Right lung (tissue), 2 donors: ENCODE measurements at regions not wholly inside any gene's neighbourhood (a gene's known extent, or its start where the extent isn't known, plus 50 kb on each side); places are given as distances from the start of the nearest gene placed in this dataset.
A peak's percentile ranks its signal among the peaks of the same experiment; 100 is the strongest.
"Not testable (repeated sequence)": the region's sequence is repeated elsewhere in the genome, so short reads cannot be mapped to it uniquely, and the experiment has no call there.

Experiments
- DNase-seq, 2 donors: peaks; one replicate each; pipeline ENCODE4 v3.0.0-alpha.2; 2013

DNA sequence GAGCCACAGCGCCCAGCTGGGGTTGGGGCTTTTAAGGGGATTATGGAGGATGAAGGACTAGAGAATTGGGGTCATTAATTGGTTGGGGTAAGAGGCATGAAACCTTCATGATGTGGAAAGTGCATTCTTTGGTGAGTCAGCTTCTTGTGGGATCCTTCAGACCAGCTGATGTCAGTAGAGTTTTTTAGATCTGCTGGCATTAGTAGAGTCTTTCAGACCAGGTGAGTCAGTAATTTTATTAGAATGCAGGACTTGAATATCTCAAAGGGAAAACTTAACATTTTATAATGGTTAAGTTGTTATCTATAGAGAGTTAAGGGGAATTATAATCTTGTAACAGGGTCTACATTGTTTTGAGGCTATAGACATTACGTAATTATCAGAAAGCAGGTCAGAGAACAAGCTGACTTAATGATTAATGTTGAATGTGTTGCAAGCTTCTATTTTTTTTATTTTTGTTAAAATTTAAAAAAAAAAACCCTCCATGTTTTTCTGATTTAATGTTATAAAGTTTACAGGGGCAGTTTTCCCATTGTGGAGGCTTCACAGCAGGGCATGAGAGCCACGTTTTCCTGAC, 160.9 kb upstream of the FMN2 start:
- DNase-seq = no peak

DNA sequence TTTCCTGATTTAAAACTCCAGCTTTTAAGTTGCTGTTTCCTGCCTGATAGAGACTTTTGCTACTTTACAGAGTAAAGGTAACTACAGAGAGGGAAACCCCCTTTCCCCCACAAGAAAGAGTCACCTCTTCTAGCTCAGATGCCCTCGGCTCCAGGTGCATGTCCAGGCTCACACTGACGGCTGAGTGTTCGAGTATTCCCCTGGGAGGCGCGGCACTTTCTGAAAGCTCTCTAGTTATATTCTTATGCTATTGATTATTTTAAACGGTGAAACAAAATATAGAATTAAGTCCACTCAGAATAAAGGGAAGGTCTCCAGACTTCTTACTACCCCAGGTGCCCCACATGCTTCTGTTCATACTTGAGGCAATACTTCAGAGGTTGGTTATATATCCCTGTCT, 160.3 kb upstream of the FMN2 start:
- no peak for DNase-seq

DNA sequence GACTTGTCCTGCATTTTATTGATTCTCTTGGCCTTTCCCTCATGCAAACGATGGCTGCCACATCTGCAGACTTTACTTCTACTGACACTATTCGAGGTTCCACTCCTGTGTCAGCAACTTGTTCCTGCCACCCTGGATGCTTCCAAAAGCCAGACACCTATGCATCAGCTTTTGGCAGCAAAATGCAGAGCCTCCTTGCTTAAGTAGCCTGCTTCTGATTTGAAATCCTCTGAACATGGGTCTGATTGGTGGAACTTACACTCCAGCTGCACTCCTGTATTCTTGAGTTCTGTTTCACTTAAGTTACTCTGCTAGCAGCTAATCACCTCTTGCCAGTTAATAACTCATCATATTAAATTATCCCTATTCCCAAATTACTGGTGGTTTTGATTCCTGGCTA, 152.1 kb upstream of the FMN2 start:
- no peak for DNase-seq

DNA sequence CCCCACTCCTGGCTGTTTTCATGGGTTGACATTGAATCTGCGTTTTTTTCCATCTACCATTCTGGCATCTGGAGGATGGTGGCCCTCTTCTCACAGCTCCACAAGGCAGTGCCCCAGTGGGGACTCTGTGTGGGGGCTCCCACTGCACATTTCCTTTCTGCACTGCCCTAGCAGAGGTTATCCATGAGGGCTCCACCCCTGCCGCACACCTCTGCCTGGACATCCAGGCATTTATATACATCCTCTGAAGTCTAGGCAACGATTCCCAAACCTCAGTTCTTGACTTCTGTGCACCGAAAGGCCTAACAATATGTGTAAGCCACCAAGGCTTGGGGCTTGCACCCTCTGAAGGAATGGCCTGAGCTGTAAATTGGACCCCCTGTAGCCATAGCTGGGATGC, 147.9 kb upstream of the FMN2 start:
- no peak for DNase-seq

DNA sequence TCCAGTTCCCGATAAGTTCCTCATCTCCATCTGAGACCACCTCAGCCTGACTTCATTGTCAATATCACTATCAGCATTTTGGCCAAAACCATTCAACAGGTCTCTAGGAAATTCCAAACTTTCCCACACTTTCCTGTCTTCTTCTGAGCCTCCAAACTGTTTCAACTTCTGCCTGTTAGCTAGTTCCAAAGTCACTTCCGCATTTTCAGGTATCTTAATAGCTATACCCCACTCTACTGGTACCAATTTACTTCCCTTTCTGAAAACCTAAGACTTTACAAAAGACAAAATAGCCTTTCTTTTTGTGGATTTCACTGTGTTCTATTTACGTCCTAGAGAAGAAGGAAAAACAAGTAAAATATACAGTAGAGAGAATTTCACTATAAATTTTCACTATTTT, 147.0 kb upstream of the FMN2 start:
- DNase-seq = no peak

DNA sequence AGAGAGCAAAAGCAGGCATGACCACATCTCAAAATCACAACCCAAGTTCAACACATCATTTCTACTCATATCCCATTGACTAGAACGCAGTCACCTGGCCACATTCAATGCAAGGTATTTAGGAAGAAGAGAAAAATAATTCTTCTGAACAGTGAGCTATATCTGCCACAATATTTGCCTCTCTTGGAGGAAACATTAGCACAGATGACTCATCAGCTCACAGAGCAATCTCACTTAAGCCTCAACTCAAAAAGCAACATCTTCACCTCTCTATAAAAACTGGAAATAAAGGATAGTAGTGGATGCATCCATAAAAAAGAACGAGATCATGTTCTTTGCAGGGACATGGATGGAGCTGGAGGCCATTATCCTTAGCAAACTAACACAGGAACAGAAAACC, 143.9 kb upstream of the FMN2 start:
- no peak for DNase-seq

DNA sequence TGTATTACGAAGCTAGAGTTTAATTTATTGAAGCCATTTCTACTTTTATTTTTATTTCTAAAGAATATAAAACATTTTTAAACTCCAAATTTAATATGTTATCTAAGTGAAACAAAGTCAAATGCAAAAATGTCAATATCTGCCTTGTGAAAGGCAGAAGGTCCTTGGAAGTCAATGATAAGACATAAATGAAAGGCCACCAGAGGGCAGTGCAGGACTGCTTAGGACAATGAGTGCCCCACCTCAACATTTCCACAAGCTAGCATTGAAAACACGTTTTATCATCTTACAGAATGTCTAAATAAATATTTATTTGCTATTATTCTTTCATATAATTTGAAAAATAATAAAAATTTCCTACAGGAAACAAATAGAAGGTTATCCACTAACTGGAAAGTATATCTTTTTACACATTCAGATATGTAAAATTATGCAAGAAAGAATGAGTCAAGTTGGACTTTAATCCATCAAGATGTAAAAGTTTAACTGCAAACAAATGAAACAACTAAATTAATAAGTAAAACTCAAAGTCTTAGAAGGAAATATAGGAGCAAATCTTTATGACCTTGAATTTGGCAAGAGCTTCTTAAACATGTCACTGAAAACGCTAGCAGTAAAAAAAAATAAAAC, 140.1 kb upstream of the FMN2 start:
- peak; percentile 41 to 56 for DNase-seq

DNA sequence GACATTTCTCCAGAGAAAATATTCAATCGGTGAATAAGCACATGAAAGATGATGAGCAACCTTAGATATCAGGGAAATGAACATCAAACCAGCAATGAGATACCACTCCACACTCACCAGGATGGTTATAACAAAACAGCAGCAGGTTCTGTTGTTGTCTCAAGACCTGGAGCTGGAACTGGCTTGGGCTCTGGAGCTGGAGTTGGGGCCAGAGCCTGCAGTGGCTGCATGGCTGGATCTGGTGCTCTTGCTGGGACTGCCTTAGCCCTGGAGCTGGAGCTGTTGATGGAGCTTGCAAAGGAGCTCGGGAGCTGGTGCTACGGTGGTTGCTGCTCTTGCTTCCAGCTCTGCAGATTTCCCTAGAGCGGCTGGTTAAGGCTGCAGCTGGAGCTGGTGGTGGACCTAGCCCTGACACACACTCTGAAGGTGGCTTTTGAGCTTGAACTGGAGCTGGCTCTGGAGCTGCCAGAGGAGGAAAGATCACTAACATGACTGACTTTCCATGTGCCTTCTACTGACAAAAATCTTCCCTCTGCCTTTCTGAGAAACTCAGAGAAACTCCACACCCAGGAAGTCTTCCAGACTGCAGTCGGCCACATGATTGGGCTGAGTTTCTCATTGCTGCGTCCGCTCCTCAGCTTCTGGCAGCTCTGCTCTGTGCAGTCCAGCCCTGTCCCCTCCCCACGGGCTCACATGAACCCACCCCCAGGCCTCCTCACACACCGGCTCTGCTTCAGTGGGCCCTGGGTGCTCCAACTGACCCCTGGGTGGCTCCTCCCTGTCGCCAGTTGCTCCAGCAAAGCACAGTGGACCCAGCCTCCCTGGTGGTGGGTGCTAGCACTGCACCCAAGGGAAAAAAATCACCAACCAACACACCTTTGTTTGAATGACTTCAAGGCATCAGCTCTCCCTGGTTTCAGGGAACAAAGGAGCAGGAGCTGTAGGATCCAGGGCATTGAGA, 139.1 kb upstream of the FMN2 start:
- DNase-seq = no peak

DNA sequence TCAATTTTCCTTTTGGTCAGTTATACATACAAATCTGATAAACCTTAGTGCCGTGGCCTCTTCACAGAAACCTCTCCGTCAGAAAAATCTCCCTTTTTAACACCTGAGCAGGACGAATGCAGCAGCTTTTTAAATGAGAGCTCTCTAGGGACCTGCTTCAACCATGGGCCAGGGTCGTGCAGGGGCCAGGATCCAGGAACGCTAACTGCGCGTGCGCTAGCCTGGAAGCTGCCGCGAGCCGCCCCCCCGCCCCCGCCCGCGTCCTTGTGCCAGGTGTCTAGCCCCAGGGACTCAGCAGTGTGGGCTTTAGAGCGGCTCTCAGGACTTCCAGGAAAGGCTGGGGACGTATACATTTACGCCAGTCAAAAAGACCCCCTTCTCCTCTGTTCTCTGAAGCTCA, 136.8 kb upstream of the FMN2 start:
- DNase-seq = no peak

DNA sequence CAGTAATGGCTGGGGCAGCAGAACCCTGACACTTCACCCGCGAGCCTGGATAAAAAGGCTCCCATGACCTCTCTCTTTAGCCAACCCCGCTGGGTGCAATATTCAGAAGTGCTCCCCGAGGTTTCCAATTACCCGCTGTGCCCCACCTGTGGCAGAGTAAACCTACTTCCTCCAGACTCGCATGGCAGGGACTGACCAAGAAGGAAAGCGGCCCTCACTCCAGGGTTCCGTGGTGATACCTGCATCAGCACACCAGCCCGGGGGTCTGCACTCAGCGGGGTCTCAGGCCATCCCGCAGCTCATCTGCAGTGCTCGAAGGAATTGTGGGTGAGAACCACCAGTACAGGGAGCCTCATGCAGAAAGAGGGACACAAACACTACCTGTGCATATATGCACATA, 136.3 kb upstream of the FMN2 start:
- no peak for DNase-seq

DNA sequence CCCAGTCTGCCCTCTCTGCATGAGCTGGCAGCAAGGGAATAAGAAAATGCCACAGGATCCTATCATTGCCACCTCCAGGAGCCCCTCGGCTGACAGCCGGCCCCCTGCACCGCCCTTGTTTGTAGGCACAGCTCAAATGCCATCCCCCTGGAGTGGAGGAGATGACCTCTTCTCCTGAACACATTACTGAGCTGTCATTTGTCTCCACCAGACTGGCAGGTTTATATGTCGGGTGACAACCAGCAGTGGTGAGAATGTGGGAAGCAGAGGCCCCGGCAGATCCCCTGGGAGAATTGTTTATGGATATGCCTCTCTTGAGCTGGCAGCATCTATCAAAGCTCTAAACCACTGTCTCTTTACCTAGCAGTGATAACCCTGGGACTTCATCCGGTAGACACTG, 135.4 kb upstream of the FMN2 start:
- no peak for DNase-seq

DNA sequence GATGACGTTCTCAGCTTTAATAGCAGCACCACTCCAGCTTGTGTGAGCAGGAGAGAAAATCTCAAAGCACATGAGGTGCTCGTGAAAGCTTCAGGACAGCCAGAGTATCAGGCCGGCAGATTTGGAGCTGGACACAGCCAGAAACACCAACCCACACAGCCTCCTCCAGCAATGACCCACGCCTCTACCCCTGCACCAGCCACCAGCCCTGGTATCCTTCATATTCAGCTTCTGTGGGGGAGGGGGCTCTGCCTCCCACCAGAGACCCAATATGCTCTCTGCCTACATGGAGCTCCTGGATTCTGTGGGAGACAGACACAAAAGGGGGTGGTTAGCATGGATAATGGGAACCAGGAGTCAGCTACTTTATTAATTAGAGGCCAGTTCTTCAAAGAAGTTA, 133.6 kb upstream of the FMN2 start:
- DNase-seq = no peak

DNA sequence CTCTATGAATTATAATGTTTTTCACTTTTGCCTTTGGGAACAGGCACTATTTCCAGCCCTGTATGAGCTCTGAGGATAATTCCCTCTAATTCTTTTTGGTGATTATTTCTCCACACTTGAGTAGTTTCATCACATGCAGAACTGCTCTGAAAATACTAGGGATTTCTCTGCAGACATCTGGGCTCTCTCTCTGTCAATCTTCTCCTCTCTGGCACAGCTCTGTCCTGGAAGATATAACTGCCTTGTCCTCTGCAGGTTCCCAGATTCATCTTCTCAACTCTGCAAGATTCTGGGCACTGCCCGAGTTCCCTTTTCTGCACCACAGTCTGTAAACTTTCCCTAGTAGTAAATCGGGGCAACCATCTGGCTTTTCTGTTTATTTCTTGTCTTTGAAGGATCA, 131.3 kb upstream of the FMN2 start:
- peak; percentile 1 to 12 for DNase-seq

DNA sequence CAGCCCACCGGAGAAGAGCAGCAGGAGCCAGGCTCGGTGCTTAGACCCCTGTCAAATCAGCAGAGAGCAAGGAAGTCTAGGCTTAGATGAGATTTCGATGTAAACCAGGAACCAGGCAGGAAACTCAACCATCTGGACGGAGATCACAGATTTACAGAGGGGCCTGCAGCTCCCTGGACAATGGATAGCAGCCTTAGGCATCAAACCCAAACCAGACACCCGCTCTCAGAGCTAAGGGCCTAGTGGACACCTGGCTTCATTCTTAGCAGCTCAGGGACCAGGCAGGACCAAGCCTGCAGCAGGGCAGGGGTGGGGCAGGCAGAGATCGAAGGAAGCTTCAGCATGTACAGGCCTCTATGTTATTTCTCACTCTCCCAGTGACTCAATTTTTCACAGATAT, 127.8 kb upstream of the FMN2 start:
- no peak for DNase-seq

DNA sequence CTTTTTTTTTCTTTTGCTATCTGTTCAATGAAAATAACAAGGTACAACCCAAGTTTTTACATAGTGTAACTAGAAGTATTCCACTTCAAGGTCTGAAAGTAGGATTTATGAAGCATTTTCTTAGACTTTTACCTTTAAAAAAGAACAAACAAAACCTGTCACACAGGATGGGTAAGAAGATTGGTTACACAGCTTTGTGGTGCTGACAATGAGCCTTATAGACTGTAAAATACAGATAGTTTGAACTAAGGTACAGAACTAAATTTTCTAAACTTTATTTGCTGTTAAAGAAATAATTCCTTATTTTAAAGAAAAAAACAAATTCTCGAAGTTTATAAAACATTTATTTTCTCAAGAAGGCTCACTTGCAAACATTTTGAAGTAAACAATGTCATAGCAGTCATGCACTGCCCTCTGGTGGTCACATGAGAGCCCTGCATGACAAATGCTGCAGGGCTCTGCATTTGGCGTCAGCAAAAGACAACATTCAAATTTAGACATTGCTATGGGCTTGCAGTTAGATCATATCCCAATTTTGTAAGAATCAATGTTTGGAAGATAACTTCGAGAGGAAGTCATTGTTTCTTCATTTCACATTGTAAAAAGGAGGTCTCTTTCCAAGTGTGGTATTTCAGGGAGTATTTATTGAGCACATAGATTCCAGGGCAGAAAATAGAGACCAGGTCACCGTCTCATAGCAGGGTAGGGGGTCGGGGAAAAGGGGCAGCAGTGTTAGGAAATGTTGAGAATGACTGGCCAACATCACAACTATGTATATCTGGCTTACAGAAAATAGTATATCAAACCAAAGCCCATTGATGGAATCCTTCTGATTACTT, 115.3 kb upstream of the FMN2 start:
- peak in 1 of 2 donors; percentile 51 for DNase-seq

DNA sequence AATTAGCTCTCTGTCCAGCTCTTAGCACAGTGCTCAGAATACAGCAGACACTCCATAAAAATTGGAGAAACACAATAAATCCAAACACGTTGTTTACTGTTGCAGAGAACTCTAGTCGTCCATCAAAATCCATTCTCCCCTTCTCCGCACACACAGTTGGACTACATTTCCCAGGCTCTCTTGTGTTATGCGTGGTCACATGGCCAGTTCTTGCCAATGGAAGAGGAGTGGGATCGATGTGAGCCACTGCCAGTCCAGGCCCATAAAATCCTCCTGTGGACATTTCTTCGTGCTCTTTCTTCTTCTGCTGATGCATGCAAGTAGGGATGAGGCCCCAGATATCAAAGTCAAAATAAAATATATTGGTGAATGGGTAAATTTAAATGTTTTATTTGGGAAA, 114.3 kb upstream of the FMN2 start:
- DNase-seq = no peak

DNA sequence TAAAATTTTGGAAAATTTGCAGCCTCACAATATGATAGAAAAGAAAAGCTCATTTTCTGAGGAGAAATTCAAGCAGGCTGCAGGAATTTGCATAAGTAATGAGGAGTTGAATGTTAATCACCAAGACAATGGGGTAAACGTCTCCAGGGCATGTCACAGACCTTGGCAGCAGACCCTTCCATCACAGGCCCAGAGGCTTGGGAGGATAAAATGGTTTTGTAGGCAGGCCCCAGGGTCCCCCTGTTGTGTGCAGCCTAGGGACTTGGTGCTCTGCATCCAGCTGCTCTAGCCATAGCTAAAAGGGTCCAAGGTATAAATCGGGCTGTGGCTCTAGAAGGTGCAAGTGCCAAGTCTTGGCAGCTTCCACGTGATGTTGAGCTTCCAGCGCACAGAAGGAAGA, 112.2 kb upstream of the FMN2 start:
- DNase-seq = no peak

DNA sequence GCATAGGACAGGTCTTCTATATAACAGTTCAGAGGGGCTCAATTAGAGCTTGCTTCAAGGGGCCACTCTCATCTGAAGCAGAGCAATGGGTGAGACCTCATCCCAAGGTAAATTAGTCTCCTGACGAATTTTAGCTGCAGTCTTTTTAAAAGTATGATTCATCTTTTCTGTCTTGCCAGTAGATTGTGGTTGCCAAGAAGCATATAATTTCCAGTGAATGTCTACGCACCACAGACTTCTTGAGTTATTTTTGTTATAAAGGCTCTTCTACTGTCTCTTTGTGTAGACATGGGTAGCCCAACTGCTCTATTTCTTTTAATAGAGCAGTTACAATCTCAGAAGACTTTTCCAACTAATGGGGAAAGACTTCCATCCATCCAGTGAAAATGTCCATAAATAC, 108.9 kb upstream of the FMN2 start:
- DNase-seq = no peak

DNA sequence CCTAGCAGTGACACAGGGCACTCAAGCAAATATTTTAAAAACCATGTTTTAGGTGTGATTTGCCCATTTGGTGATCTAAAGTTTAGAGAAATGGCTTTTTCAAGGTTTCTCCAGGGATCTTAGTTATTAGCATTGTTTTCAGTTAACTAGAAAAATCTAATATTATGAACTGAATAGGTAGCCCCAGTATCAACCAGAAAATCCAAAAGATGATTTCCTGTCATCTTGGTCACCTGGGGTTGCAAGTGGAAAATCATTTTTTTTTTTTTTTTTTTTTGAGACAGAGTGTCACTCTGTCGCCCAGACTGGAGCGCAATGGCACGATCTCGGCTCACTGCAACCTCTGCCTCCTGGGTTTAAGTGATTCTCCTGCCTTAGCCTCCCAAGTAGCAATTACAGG, 106.6 kb upstream of the FMN2 start:
- no peak for DNase-seq

DNA sequence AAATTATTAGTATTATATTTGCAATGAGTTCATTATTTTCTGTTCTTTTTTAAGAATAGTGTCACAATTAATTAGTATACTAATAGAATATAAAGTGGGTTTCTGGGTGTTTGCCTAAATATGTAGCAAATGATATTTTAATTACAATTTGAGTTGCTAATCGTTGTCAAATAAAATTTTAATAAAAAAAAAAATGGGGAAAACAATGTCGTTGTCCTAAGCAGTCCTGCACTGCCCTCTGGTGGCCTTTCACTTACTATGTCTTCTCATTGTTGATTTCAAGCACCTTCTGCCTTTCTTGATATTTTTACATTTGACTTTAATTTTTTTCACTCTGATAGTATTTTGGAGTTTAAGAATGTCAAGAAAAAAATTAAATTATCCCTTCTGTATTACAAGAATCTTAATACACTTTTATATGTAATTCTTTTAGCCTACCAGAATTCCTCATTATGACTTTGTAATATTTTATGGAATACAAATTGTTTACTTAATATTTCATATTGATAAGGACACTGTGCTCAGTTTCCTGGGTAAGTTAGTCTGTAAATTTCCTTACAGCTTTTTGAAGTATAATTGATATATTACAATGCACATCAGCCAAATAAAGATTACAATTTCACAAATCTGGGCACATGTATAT, 104.5 kb upstream of the FMN2 start:
- no peak for DNase-seq

DNA sequence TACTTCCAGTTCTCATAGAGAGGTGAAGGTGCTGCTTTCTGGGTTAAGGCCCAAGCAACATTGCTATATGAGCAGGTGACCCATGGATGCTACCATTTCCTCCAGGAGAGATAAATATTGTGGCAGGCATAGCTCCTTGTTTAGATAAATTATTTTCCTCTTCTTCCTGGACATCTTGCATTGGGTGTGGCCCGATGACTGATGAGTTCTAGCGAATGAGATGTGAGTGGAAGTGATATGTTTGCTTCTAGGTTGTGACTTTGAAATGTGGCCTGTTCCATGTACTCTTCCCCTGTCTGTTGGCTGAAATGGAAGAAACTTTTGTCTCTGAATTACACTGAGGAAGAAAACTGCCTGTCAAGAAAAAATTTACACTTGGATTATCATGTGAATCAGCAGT, 101.7 kb upstream of the FMN2 start:
- DNase-seq = no peak

DNA sequence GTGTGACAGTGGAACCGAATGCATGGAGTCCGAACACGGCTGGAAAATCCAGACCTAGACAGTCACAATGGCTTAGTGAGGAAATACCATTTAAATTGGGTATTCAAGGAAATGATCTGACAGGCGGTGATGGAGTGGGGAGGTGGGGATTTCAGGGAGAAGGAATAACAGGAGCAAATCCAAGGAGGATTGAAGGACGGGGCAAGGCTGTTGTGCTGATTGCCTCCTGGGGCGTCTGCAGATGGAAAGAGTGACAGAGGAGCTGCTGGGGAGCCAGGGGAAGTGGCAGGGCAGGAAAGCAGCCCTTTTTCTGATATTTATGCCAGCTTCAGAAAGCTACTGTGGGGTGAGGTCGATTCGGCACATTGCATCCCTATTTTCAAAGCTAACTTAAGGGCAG, 99.1 kb upstream of the FMN2 start:
- DNase-seq = not testable (repeated sequence)
